ENCODE measurements at regions not wholly inside any gene's neighbourhood (a gene's known extent, or its start where the extent isn't known, plus 50 kb on each side); places are given as distances from the start of the nearest gene placed in this dataset.
"Not testable (repeated sequence)": the region's sequence is repeated elsewhere in the genome, so short reads cannot be mapped to it uniquely, and the experiment has no call there.

DNA sequence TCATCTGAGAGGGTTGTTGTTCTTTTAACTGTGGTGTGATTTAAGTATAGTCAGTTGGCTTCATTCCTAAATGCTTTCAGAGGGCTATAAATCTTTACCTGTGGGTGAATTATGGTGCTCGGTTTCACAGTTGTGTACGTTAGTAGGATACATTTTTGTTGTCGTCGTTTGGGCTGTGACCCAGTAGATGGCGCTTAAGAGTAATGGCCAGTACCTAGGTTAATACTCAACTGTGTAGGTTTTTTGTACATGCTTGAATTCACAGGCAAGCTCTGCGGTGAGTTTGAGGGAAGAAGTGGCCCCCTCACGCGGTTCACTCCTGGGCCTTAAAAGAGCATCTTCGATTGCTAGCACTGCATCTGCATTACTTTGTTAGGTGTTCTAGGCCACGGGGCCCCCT is 571.7 kb upstream of the TGIF2LX start:
- H3K23ac ChIP-seq (ENCODE audit: insufficient read length); H3K4me1 ChIP-seq (replicated peaks in 1 of 4; ENCODE audit: control insufficient read depth in 3 of 4, insufficient read depth in 4 of 4, low read length in 3 of 4); H2BK12ac ChIP-seq (ENCODE audit: low read depth, low read length); POLR2A ChIA-PET (ENCODE audit: partially characterized antibody); H3K36me3 ChIP-seq (ENCODE audit: control insufficient read depth in 2 of 4, insufficient read depth in 4 of 4, low read length in 3 of 4); H3K4me2 ChIP-seq (ENCODE audit: insufficient read depth in 1 of 2, low read depth in 2 of 2, low read length in 2 of 2); H4K20me1 ChIP-seq (replicated peaks in 1 of 2; ENCODE audit: control insufficient read depth in 1 of 2, insufficient read depth in 2 of 2, low read length in 2 of 2); H3K27ac ChIP-seq (ENCODE audit: low read depth, low read length); H3K4ac ChIP-seq (replicated peaks; ENCODE audit: insufficient read length, low read depth, low read length); CTCF ChIA-PET (ENCODE audit: partially characterized antibody); H3K79me1 ChIP-seq (ENCODE audit: low read depth, low read length); H2BK20ac ChIP-seq (ENCODE audit: low read length); H4K91ac ChIP-seq (replicated peaks; ENCODE audit: insufficient read length, low read length); H2BK15ac ChIP-seq (ENCODE audit: low read length); H3K56ac ChIP-seq (replicated peaks; ENCODE audit: insufficient read length, low read depth, low read length); H3K23me2 ChIP-seq (ENCODE audit: low read depth, low read length); H3K18ac ChIP-seq (ENCODE audit: extremely low read depth, low read length); H3K27me3 ChIP-seq (replicated peaks in 1 of 4; ENCODE audit: control insufficient read depth in 3 of 4, extremely low read depth in 1 of 4, insufficient read depth in 3 of 4, low read length in 3 of 4); FAIRE-seq; H3K14ac ChIP-seq (ENCODE audit: insufficient read length); H2BK5ac ChIP-seq (ENCODE audit: low read depth, low read length); H4K5ac ChIP-seq (ENCODE audit: insufficient read length, low read depth, low read length); H2BK120ac ChIP-seq (replicated peaks; ENCODE audit: low read depth, low read length); H3K4me3 ChIP-seq (ENCODE audit: extremely low read depth in 1 of 4, insufficient read depth in 2 of 4, low read depth in 3 of 4, low read length in 4 of 4); H2AFZ ChIP-seq (ENCODE audit: low read length); H4K8ac ChIP-seq (ENCODE audit: extremely low read depth, insufficient read depth, low read length); H3K79me2 ChIP-seq (ENCODE audit: control insufficient read depth in 1 of 2, insufficient read depth in 2 of 2, low read length in 2 of 2); H2AK5ac ChIP-seq (ENCODE audit: low read depth, low read length); H3K9ac ChIP-seq (replicated peaks in 1 of 4; ENCODE audit: extremely low read depth in 1 of 4, low read depth in 3 of 4, low read length in 3 of 4); H3K9me3 ChIP-seq (ENCODE audit: insufficient read depth in 2 of 2, low read depth in 1 of 2, low read length in 1 of 2): not testable (repeated sequence)
- 50% methylated on average over 6 of the region's 10 CpGs; no CpG with 5 or more reads in 1 of the 2 experiments for WGBS, 2 experiments (ENCODE audit: extremely low coverage in 1 of 2, insufficient coverage in 1 of 2, insufficient read length in 1 of 2, insufficient replicate concordance in 2 of 2, low coverage in 1 of 2, low lambda C conversion rate in 2 of 2, missing lambda C conversion rate in 1 of 2)
- TF ChIP-seq RAD21 (IDR thresholded peaks at IDR 0.05 in 1 of 2, conservative IDR thresholded peaks at IDR 0.05 in 1 of 2; ENCODE audit: low read depth in 2 of 2, low read length in 2 of 2): peak; percentile 3 to 13; a peak in 1 of 4 replicates
- TF ChIP-seq, protein P1, sequence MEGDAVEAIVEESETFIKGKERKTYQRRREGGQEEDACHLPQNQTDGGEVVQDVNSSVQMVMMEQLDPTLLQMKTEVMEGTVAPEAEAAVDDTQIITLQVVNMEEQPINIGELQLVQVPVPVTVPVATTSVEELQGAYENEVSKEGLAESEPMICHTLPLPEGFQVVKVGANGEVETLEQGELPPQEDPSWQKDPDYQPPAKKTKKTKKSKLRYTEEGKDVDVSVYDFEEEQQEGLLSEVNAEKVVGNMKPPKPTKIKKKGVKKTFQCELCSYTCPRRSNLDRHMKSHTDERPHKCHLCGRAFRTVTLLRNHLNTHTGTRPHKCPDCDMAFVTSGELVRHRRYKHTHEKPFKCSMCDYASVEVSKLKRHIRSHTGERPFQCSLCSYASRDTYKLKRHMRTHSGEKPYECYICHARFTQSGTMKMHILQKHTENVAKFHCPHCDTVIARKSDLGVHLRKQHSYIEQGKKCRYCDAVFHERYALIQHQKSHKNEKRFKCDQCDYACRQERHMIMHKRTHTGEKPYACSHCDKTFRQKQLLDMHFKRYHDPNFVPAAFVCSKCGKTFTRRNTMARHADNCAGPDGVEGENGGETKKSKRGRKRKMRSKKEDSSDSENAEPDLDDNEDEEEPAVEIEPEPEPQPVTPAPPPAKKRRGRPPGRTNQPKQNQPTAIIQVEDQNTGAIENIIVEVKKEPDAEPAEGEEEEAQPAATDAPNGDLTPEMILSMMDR (IDR thresholded peaks at IDR 0.05; ENCODE audit: control extremely low read depth in 1 of 3, insufficient read depth in 1 of 3, low read depth in 1 of 3, low read length in 3 of 3): peak in 1 of 3 experiments; percentile 15; a peak in 1 of 4 replicates
- peak in 1 of 2 experiments; percentile 47 for DNase-seq (ENCODE audit: low read depth in 1 of 2, low spot score in 2 of 2)
